ENCODE measurements at regions not wholly inside any gene's neighbourhood (a gene's known extent, or its start where the extent isn't known, plus 50 kb on each side); places are given as distances from the start of the nearest gene placed in this dataset.

DNA sequence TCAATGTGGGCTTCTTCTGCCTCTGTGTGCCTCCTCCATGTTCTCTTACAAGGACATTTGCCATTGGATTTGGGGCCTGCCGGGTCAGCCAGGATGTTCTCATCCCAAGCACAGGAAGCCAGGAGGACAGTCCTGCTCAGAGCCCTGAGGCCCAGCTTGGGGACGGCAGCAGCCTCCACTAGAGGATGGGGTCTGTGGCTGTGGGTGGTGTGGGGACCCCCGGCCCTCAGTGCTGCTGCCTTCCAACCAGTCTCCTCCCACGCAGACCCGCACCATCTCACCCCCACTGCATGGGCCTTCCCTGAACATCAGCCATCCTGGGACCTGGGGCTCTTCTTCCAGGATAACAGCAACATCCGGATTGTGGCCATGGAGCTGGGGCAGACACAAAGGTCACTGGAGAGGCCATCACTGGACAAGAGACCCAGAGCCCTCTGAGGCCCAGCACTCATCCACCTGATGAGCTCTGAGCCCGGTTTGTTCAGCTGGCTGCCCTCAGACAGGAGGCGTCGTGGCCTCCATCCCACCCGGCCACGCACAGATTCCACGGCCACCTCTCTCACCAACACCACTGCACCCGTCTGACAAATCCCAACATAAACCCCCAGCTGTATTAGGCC, 56.5 kb upstream of the C14orf180 start:
- no peak for DNase-seq (ENCODE audit: low read depth in 2 of 3, low spot score in 1 of 3)

- no peak for DNase-seq (ENCODE audit: low read depth in 2 of 3, low spot score in 1 of 3)
Measured at GRCh38 chr14:104523546-104523935, 56.0 kb upstream of the C14orf180 start.

GRCh38 chr14:104524726-104525125, 54.8 kb upstream of the C14orf180 start:
- no peak for DNase-seq (ENCODE audit: low read depth in 2 of 3, low spot score in 1 of 3)

- no peak for DNase-seq (ENCODE audit: low read depth in 2 of 3, low spot score in 1 of 3)
Measured at GRCh38 chr14:104526723-104527645, 52.6 kb upstream of the C14orf180 start.

DNA sequence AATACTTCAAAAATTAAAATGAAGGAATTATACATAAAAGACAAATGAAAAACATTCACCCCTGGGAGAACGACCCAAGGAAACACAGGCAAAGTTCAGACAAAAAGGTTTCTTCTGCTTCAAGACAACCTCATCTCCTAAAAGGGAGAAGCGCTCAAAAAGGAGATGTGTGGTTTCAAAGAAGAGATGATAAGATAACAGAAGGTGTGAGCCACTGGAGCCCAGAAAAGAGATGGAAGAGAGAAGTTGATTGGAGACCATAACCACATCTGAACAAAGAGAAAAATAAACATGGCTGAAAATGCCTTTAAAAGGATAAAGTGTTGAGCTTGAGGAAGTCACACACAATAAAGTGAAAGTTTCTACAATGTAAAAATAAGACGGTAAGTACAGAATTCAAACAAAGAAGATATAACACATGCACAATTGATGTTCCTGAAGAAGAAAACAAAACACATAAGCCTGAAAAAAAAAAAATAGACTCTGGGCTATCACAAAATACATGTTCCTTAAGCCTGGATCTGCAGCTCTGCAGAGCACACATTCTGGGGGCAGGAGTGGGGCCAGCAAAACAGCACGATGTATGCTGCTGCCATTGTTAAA, 51.6 kb upstream of the C14orf180 start:
- DNase-seq (ENCODE audit: low read depth in 2 of 3, low spot score in 1 of 3), result no peak

GRCh38 chr14:104528496-104528895, 51.1 kb upstream of the C14orf180 start:
- DNase-seq (ENCODE audit: low read depth in 2 of 3, low spot score in 1 of 3), result no peak

All from stimulated activated CD4-positive, alpha-beta T cell treated with anti-CD3 and anti-CD28 coated beads, Interleukin-12 subunit alpha, Interleukin-12 subunit beta, amount 100 ng/mL, for 48 hours (primary cell).